Upper lobe of left lung (tissue), 4 donors: ENCODE measurements at regions not wholly inside any gene's neighbourhood (a gene's known extent, or its start where the extent isn't known, plus 50 kb on each side); places are given as distances from the start of the nearest gene placed in this dataset.

Experiments used
- EP300 ChIP-seq, 4 donors: sonication (generic); formaldehyde crosslinking; IDR thresholded peaks; one replicate each; pipeline ENCODE4 v1.5.1; 2017; ENCODE audit warnings: antibody characterized with exemption in 4 of 4, control low read depth in 2 of 4
- POLR2A ChIP-seq, 4 donors: fragments of 450-650 bp; IDR thresholded peaks; one replicate each; pipeline ENCODE4 v1.5.1; 2016 to 2017; ENCODE audit warnings: antibody characterized with exemption in 4 of 4, mild to moderate bottlenecking in 2 of 4
- POLR2AphosphoS5 ChIP-seq, 2 donors: sonication (generic); formaldehyde crosslinking; IDR thresholded peaks; one replicate each; pipeline ENCODE4 v1.5.1; 2017; ENCODE audit warnings: antibody characterized with exemption in 2 of 2
- TF ChIP-seq, protein P1 (sequence below), 6 experiments: fragments of 450-650 bp in 4 of 6; fragments of 200-600 bp in 2 of 6; sonication (generic) in 2 of 6; IDR thresholded peaks; one replicate each; pipeline ENCODE4 v1.5.1; 2016 to 2019; ENCODE audit warnings: antibody characterized with exemption in 6 of 6

GRCh38 chr4:189304167-189304566 lies 636.5 kb upstream of the FRG1 start:
- TF ChIP-seq, protein P1, sequence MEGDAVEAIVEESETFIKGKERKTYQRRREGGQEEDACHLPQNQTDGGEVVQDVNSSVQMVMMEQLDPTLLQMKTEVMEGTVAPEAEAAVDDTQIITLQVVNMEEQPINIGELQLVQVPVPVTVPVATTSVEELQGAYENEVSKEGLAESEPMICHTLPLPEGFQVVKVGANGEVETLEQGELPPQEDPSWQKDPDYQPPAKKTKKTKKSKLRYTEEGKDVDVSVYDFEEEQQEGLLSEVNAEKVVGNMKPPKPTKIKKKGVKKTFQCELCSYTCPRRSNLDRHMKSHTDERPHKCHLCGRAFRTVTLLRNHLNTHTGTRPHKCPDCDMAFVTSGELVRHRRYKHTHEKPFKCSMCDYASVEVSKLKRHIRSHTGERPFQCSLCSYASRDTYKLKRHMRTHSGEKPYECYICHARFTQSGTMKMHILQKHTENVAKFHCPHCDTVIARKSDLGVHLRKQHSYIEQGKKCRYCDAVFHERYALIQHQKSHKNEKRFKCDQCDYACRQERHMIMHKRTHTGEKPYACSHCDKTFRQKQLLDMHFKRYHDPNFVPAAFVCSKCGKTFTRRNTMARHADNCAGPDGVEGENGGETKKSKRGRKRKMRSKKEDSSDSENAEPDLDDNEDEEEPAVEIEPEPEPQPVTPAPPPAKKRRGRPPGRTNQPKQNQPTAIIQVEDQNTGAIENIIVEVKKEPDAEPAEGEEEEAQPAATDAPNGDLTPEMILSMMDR (IDR thresholded peaks at IDR 0.05), result no peak
- no peak for TF ChIP-seq POLR2AphosphoS5 (IDR thresholded peaks at IDR 0.05)
- TF ChIP-seq EP300 (IDR thresholded peaks at IDR 0.05), result no peak
- TF ChIP-seq POLR2A (IDR thresholded peaks at IDR 0.05), result no peak
